OCI-LY3 (cell line): ENCODE measurements at regions not wholly inside any gene's neighbourhood (a gene's known extent, or its start where the extent isn't known, plus 50 kb on each side); places are given as distances from the start of the nearest gene placed in this dataset.

Experiments
- H2AFZ ChIP-seq: fragments of 200-600, 300-600 bp; shearing (Covaris generic); 2 replicates; pipeline ENCODE4 v1.6.0; 2014; ENCODE audit warnings: antibody characterized with exemption, low read depth, low read length
- H3K27ac ChIP-seq: fragments of 200-600, 300-600 bp; sonication (generic); 2 replicates; pipeline ENCODE4 v1.5.1; 2014; ENCODE audit warnings: mild to moderate bottlenecking, low read length, moderate library complexity, mixed read lengths
- H3K27me3 ChIP-seq: fragments of 200-600, 300-600 bp; sonication (generic); 2 replicates; pipeline ENCODE4 v1.6.1; 2014; ENCODE audit warnings: low read depth, low read length, mixed read lengths
- H3K36me3 ChIP-seq: fragments of 200-600, 300-600 bp; sonication (generic); replicated peaks from 2 replicates; pipeline ENCODE3; 2014; ENCODE audit warnings: low read depth, low read length, mixed read lengths
- H3K4me1 ChIP-seq: fragments of 300-600, 200-600 bp; sonication (generic); 2 replicates; pipeline ENCODE4 v1.6.1; 2014; ENCODE audit warnings: low read length, mixed read lengths
- H3K4me2 ChIP-seq: fragments of 200-600, 300-600 bp; sonication (generic); 2 replicates; pipeline ENCODE4 v1.6.1; 2014; ENCODE audit warnings: low read length, mixed read lengths
- H3K4me3 ChIP-seq: fragments of 300-600, 200-600 bp; sonication (generic); 2 replicates; pipeline ENCODE4 v1.5.1; 2014; ENCODE audit warnings: antibody characterized with exemption, mild to moderate bottlenecking, low read length, moderate library complexity
- H3K79me2 ChIP-seq: fragments of 300-600, 200-600 bp; shearing (Covaris generic); 2 replicates; pipeline ENCODE4 v1.6.1; 2014; ENCODE audit warnings: mild to moderate bottlenecking, low read length, mixed read lengths
- H3K9ac ChIP-seq: fragments of 300-600, 200-600 bp; shearing (Covaris generic); 2 replicates; pipeline ENCODE4 v1.6.0; 2014; ENCODE audit warnings: mild to moderate bottlenecking, low read length, moderate library complexity
- H3K9me3 ChIP-seq: fragments of 200-600, 300-600 bp; shearing (Covaris generic); 2 replicates; pipeline ENCODE4 v1.6.1; 2014; ENCODE audit warnings: low read length, mixed read lengths; ENCODE audit not compliant: insufficient read depth
- H4K20me1 ChIP-seq: fragments of 200-600, 300-600 bp; sonication (generic); 2 replicates; pipeline ENCODE4 v1.6.1; 2016; ENCODE audit warnings: low read length, mixed read lengths; ENCODE audit not compliant: insufficient read depth
- CTCF ChIP-seq: fragments of 200-600, 300-600 bp; sonication (generic); IDR thresholded peaks from 2 replicates; pipeline ENCODE4 v1.5.1; 2014; ENCODE audit warnings: antibody characterized with exemption, low read length, low read depth
- EZH2phosphoT487 ChIP-seq: fragments of 200-600 bp; shearing (Covaris generic); IDR thresholded peaks from 2 replicates; pipeline ENCODE4 v1.6.1; 2018; ENCODE audit warnings: antibody characterized with exemption, mixed run types, low read depth

- H3K9ac ChIP-seq: no peak overlapping the region
- H3K27me3 ChIP-seq: no peaks in the 10 kb centered on the region
- H2AFZ ChIP-seq: no peak overlapping the region
These were observed 818.3 kb upstream of the ALCAM start for GRCh38 chr3:104548401-104548800.

GRCh38 chr3:104549099-104549714 lies 817.5 kb upstream of the ALCAM start:
- no peak overlapping the region for H3K9ac ChIP-seq
- no peak overlapping the region for H3K27ac ChIP-seq
- peaks cover 9% of the 10 kb centered on the region for H3K36me3 ChIP-seq
- no peak overlapping the region for H3K4me2 ChIP-seq
- H3K27me3 ChIP-seq: no peaks in the 10 kb centered on the region
- no peak overlapping the region for H2AFZ ChIP-seq
- H3K79me2 ChIP-seq: no peaks in the 10 kb centered on the region
- no peak for TF ChIP-seq EZH2phosphoT487
- no peak for TF ChIP-seq CTCF
- H4K20me1 ChIP-seq: no peaks in the 10 kb centered on the region
- peaks cover 24% of the 10 kb centered on the region for H3K4me1 ChIP-seq
- no peak overlapping the region for H3K4me3 ChIP-seq
- no peaks in the 10 kb centered on the region for H3K9me3 ChIP-seq

More at GRCh38 chr3:104548401-104548800, 818.3 kb upstream of the ALCAM start:
- Histone ChIP-seq H3K9me3 (no peaks in the 10 kb centered on the region), H3K79me2 (no peaks in the 10 kb centered on the region), H4K20me1 (no peaks in the 10 kb centered on the region), H3K4me1 (peaks cover 25% of the 10 kb centered on the region), H3K4me2 (no peak overlapping the region), H3K36me3 (peaks cover 3% of the 10 kb centered on the region), H3K27ac (no peak overlapping the region), H3K4me3 (no peak overlapping the region)
- no peak for TF ChIP-seq EZH2phosphoT487
- TF ChIP-seq CTCF: no peak

GRCh38 chr3:104553121-104553520 lies 813.6 kb upstream of the ALCAM start:
- Histone ChIP-seq H2AFZ (no peak overlapping the region), H3K9ac (no peak overlapping the region), H3K79me2 (no peaks in the 10 kb centered on the region), H3K4me2 (no peak overlapping the region), H3K27me3 (no peaks in the 10 kb centered on the region), H4K20me1 (no peaks in the 10 kb centered on the region), H3K27ac (no peak overlapping the region), H3K9me3 (no peaks in the 10 kb centered on the region), H3K36me3 (peaks cover 7% of the 10 kb centered on the region), H3K4me1 (peaks cover 43% of the 10 kb centered on the region), H3K4me3 (no peak overlapping the region)
- TF ChIP-seq EZH2phosphoT487 (no peak), CTCF (no peak)

GRCh38 chr3:104554425-104554824 lies 812.3 kb upstream of the ALCAM start:
- Histone ChIP-seq H2AFZ (0 out of 2 replicates have a peak overlapping the region, but pooled peaks have one; percentile 9), H3K27ac (peak overlapping the region; percentile 23), H3K9ac (no peak overlapping the region), H3K9me3 (no peaks in the 10 kb centered on the region), H3K27me3 (no peaks in the 10 kb centered on the region), H3K4me3 (no peak overlapping the region), H3K36me3 (peaks cover 7% of the 10 kb centered on the region), H3K4me2 (0 out of 2 replicates have a peak overlapping the region, but pooled peaks have one; percentile 3), H3K4me1 (peaks cover 43% of the 10 kb centered on the region), H4K20me1 (no peaks in the 10 kb centered on the region), H3K79me2 (no peaks in the 10 kb centered on the region)
- TF ChIP-seq CTCF: no peak
- TF ChIP-seq EZH2phosphoT487: no peak
